AG04450 (cell line): ENCODE measurements at regions not wholly inside any gene's neighbourhood (a gene's known extent, or its start where the extent isn't known, plus 50 kb on each side); places are given as distances from the start of the nearest gene placed in this dataset.

Experiments
- CTCF ChIA-PET: fragments of 300-600, 350-600 bp; formaldehyde crosslinking; extraction: SDS; loops from one replicate; lab custom pipeline; 2022; ENCODE audit warnings: antibody characterized with exemption, inconsistent platforms; lab: Charles Lee
- POLR2A ChIA-PET: fragments of 350-600 bp; formaldehyde crosslinking; extraction: SDS; loops from one replicate; lab custom pipeline; 2021; ENCODE audit warnings: antibody characterized with exemption, inconsistent platforms; lab: Yijun Ruan, JAX
- DNase-seq: peaks from one replicate; pipeline ENCODE4 v3.0.0-alpha.2; 2011; ENCODE audit warnings: low read depth, low spot score
- H3K27ac ChIP-seq: one replicate; pipeline ENCODE4 v1.5.1; 2012; ENCODE audit warnings: low read depth, low read length, control low read depth
- H3K27me3 ChIP-seq: one replicate; pipeline ENCODE4 v1.6.0; 2012; ENCODE audit warnings: low read length; ENCODE audit not compliant: control insufficient read depth, insufficient read depth
- H3K4me3 ChIP-seq: 2 replicates; pipeline ENCODE4 v1.5.1; 2011; ENCODE audit warnings: mild to moderate bottlenecking, low read depth, low read length, control low read depth
- H3K9me3 ChIP-seq: 2 replicates; pipeline ENCODE4 v1.5.1; 2012; ENCODE audit warnings: low read length; ENCODE audit not compliant: control insufficient read depth, insufficient read depth
- TF ChIP-seq, protein P1 (sequence below): IDR thresholded peaks from 2 replicates; pipeline ENCODE4 v1.5.1; 2011; ENCODE audit warnings: low read depth, low read length, control low read depth, inconsistent platforms

DNA sequence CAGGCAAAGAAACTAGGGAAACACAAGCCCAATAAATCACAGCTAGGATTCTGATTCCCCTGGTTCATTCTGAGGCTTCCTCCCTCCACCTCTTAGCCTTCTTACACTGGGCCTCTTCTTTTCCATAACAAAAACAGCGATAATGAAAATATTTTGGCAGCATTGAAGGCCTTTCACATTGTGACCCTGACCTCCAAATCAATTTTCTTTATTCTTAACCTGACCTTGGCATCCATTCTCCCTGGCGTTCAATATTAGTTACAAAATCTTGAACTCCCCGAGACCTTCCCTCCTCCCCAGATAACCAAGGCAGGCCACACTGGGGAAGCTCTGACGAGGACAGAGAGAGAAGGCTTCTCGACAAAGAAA is 399.9 kb downstream of the ZSWIM6 start:
- no peak for DNase-seq
- Histone ChIP-seq H3K27me3 (peaks cover 19% of the 10 kb centered on the region), H3K27ac (no peak overlapping the region), H3K9me3 (no peaks in the 10 kb centered on the region), H3K4me3 (no peak overlapping the region)
- ChIA-PET CTCF (no interaction called here), POLR2A (no interaction called here)
- TF ChIP-seq, protein P1, sequence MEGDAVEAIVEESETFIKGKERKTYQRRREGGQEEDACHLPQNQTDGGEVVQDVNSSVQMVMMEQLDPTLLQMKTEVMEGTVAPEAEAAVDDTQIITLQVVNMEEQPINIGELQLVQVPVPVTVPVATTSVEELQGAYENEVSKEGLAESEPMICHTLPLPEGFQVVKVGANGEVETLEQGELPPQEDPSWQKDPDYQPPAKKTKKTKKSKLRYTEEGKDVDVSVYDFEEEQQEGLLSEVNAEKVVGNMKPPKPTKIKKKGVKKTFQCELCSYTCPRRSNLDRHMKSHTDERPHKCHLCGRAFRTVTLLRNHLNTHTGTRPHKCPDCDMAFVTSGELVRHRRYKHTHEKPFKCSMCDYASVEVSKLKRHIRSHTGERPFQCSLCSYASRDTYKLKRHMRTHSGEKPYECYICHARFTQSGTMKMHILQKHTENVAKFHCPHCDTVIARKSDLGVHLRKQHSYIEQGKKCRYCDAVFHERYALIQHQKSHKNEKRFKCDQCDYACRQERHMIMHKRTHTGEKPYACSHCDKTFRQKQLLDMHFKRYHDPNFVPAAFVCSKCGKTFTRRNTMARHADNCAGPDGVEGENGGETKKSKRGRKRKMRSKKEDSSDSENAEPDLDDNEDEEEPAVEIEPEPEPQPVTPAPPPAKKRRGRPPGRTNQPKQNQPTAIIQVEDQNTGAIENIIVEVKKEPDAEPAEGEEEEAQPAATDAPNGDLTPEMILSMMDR: no peak

DNA sequence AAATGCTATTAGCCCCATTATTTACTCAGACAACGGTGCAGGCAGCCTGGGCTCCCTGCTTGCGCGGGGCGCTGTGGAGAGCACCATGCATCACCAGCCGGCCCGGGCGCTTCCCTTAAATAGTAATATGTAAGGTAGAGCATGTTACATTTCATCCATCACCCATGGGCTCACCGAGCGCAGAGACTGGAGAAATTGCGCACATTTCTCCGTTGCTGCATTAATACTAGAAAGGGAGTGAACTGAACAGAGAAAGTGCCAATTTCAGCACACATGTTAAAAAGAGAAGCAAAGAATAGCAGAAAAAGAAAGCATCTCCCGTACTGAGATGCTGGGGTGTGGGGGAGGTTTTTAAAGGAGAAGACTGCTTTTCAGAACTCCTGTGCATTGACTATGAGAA is 400.3 kb downstream of the ZSWIM6 start:
- peaks cover 19% of the 10 kb centered on the region for H3K27me3 ChIP-seq
- ChIA-PET POLR2A (no interaction called here), CTCF (no interaction called here)
- H3K4me3 ChIP-seq: no peak overlapping the region
- no peak overlapping the region for H3K27ac ChIP-seq
- TF ChIP-seq, protein P1: no peak
- no peak for DNase-seq
- no peaks in the 10 kb centered on the region for H3K9me3 ChIP-seq

- Histone ChIP-seq H3K27ac (no peak overlapping the region), H3K9me3 (no peaks in the 10 kb centered on the region), H3K4me3 (no peak overlapping the region), H3K27me3 (peaks cover 19% of the 10 kb centered on the region)
- TF ChIP-seq, protein P1: no peak
- ChIA-PET CTCF (no interaction called here), POLR2A (no interaction called here)
- no peak for DNase-seq
These were observed 400.7 kb downstream of the ZSWIM6 start for GRCh38 chr5:61732796-61733195.

DNA sequence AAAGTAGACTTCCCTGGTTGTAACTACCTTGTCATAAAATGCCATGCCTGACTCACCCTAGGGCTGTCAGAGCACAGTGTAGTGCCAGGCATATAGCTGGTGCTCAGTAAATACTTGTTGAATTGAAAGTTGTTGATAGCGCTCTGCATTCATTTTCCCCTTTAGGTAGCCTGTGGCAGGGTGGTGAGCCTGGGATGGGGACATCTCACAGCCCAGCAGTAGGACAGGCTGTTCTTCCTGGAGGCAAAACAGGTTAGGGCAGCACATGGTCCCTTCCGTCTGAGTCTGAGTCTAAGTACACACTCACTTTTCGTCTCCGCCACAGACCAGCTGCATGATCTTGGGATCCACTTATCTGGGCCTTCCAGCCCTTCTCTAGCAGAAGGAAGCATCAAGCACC is 401.9 kb downstream of the ZSWIM6 start:
- Histone ChIP-seq H3K9me3 (no peaks in the 10 kb centered on the region), H3K27me3 (peaks cover 19% of the 10 kb centered on the region), H3K4me3 (no peak overlapping the region), H3K27ac (no peak overlapping the region)
- TF ChIP-seq, protein P1: no peak
- ChIA-PET POLR2A (no interaction called here), CTCF (no interaction called here)
- no peak for DNase-seq

DNA sequence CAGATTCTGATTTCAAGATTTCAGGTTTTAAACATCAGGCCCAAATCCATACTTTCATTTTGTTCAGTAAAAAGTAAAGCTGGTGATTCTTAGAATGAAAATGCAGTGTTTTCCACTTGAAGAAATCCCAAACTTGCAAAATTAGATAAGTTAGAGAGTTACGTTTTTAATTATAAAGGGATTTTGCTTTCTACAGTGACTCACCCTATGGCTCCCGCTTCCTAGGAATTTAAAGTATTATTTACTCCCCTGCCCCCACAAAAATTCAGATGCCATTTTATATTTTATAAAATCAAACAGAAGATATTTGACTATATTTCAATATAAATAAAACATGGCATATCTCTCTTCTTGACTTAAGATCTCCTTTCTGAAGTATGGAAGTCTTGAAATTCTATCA is 402.9 kb downstream of the ZSWIM6 start:
- Histone ChIP-seq H3K27ac (no peak overlapping the region), H3K4me3 (no peak overlapping the region), H3K9me3 (no peaks in the 10 kb centered on the region), H3K27me3 (peaks cover 19% of the 10 kb centered on the region)
- ChIA-PET POLR2A (no interaction called here), CTCF (no interaction called here)
- no peak for DNase-seq
- TF ChIP-seq, protein P1: no peak
